K562 (cell line): ENCODE measurements at regions not wholly inside any gene's neighbourhood (a gene's known extent, or its start where the extent isn't known, plus 50 kb on each side); places are given as distances from the start of the nearest gene placed in this dataset.

Source experiments
- ATAC-seq: fragments of 200-7000 bp; cut with Tn5 transposase; 3 replicates; pipeline ENCODE4 v1.9.1; 2020; ENCODE audit warnings: moderate library complexity
- BruUV-seq: library from RNA; stranded (reverse); fragments of 400-500 nt; replicated peaks from 2 replicates; lab custom pipeline; 2021; lab: Mats Ljungman, UMichigan
- CTCF ChIA-PET: fragments of 300-600 bp; formaldehyde crosslinking; extraction: SDS; loops from one replicate; lab custom pipeline; 2021; ENCODE audit warnings: low intra/inter-chr PET ratio; lab: Yijun Ruan, JAX
- POLR2A ChIA-PET: fragments of 300-600, 350-650 bp; sonication (Branson Sonifier 250); formaldehyde crosslinking; extraction: SDS; loops from one replicate; lab custom pipeline; 2021; ENCODE audit warnings: antibody characterized with exemption, inconsistent platforms; lab: Yijun Ruan, JAX
- DNase-seq, 4 experiments: peaks; one replicate each; pipeline versions ENCODE4 v3.0.0 to v3.0.0-alpha.2; 2011 to 2018; ENCODE audit warnings: low spot score in 3 of 4, mixed read lengths in 3 of 4; ENCODE audit errors: extremely low read depth in 1 of 4
- FAIRE-seq: peaks from 2 replicates; lab custom pipeline; 2011; peaks lifted over from hg19 to GRCh38; lab: Jason Lieb, UNC
- H2AFZ ChIP-seq: 2 replicates; pipeline ENCODE4 v1.6.0; 2011; ENCODE audit warnings: low read depth, low read length, control low read depth, inconsistent platforms
- H3K27ac ChIP-seq: fragments of 200-600 bp; 3 replicates; pipeline ENCODE4 v1.8.0; 2011; ENCODE audit warnings: low read depth, mild to moderate bottlenecking, control low read depth, inconsistent platforms, low read length, moderate library complexity, mixed read lengths; ENCODE audit errors: extremely low read depth
- H3K27me3 ChIP-seq, 2 experiments: fragments of 300-600 bp in 1 of 2; 2 replicates in 1 of 2; 3 replicates in 1 of 2; pipeline versions ENCODE4 v1.6.0 to v1.8.0; 2011; ENCODE audit warnings: inconsistent platforms in 2 of 2, low read length in 2 of 2, mild to moderate bottlenecking in 1 of 2, mixed read lengths in 1 of 2, moderate library complexity in 1 of 2; ENCODE audit not compliant: control insufficient read depth in 2 of 2, insufficient read depth in 2 of 2
- H3K36me3 ChIP-seq: fragments of 300-600 bp; 3 replicates; pipeline ENCODE4 v1.8.0; 2011; ENCODE audit warnings: mild to moderate bottlenecking, low read length, inconsistent platforms; ENCODE audit not compliant: control insufficient read depth, insufficient read depth
- H3K4me1 ChIP-seq, 2 experiments: fragments of 200-600 bp in 1 of 2; replicated peaks in 1 of 2; 2 replicates in 1 of 2; 3 replicates in 1 of 2; pipeline versions ENCODE4 v1.5.1 to v1.8.0; 2011; ENCODE audit warnings: inconsistent platforms in 2 of 2, low read length in 2 of 2, mild to moderate bottlenecking in 1 of 2, mixed read lengths in 1 of 2, moderate library complexity in 1 of 2; ENCODE audit not compliant: control insufficient read depth in 2 of 2, insufficient read depth in 2 of 2
- H3K4me2 ChIP-seq: 2 replicates; pipeline ENCODE4 v1.6.1; 2011; ENCODE audit warnings: low read length, control low read depth, inconsistent platforms, mixed read lengths; ENCODE audit not compliant: insufficient read depth
- H3K4me3 ChIP-seq: fragments of 200-600 bp; sonication (generic), shearing (Covaris generic); 2 replicates; pipeline ENCODE4 v1.5.1; 2016; ENCODE audit warnings: control low read depth, inconsistent platforms
- H3K79me2 ChIP-seq: fragments of 200-600 bp; 3 replicates; pipeline ENCODE4 v1.8.0; 2011; ENCODE audit warnings: low read length, inconsistent platforms; ENCODE audit not compliant: control insufficient read depth, insufficient read depth
- H3K9ac ChIP-seq, 2 experiments: 2 replicates each; pipeline versions ENCODE4 v1.6.0 to v1.6.1; 2011; ENCODE audit warnings: low read depth in 2 of 2, low read length in 2 of 2, control low read depth in 1 of 2, inconsistent platforms in 1 of 2, mild to moderate bottlenecking in 1 of 2, mixed read lengths in 1 of 2; ENCODE audit not compliant: insufficient read depth in 1 of 2
- H3K9me1 ChIP-seq: one replicate; pipeline ENCODE4 v1.6.0; 2011; ENCODE audit warnings: inconsistent platforms, mild to moderate bottlenecking, low read length, moderate library complexity; ENCODE audit not compliant: control insufficient read depth, insufficient read depth
- H3K9me3 ChIP-seq: replicated peaks from 2 replicates; pipeline ENCODE4 v1.5.1; 2011; ENCODE audit warnings: low read depth, low read length, inconsistent platforms; ENCODE audit not compliant: control insufficient read depth, insufficient read depth
- H4K20me1 ChIP-seq: replicated peaks from 2 replicates; pipeline ENCODE4 v1.6.1; 2011; ENCODE audit warnings: low read length, inconsistent platforms, mixed read lengths; ENCODE audit not compliant: control insufficient read depth, insufficient read depth
- ATF2 ChIP-seq: sonication (generic); formaldehyde crosslinking; IDR thresholded peaks from 2 replicates; pipeline ENCODE4 v1.8.1; 2022; ENCODE audit warnings: missing genetic modification reagents
- CEBPB ChIP-seq: fragments of 450-650 bp; IDR thresholded peaks from 2 replicates; pipeline ENCODE4 v1.6.1; 2016; ENCODE audit warnings: missing genetic modification characterization, missing compliant biosample characterization
- ETV6 ChIP-seq, 3 experiments: fragments of 150-350 bp in 1 of 3; sonication (generic) in 1 of 3; formaldehyde crosslinking in 1 of 3; IDR thresholded peaks; 2 replicates each; pipeline versions ENCODE4 v1.6.1 to v1.8.0; 2014 to 2022; ENCODE audit warnings: borderline replicate concordance in 2 of 3, low read depth in 2 of 3, antibody characterized with exemption in 1 of 3, low read length in 1 of 3, mild to moderate bottlenecking in 1 of 3, missing genetic modification reagents in 1 of 3
- KAT2B ChIP-seq: IDR thresholded peaks from one replicate; pipeline ENCODE4 v1.6.1; 2012; ENCODE audit warnings: low read depth, mild to moderate bottlenecking, control low read depth, inconsistent platforms, low read length, moderate library complexity
- MYNN ChIP-seq, 2 experiments: sonication (generic); formaldehyde crosslinking in 1 of 2; IDR thresholded peaks; 2 replicates each; pipeline versions ENCODE4 v1.5.0 to v1.6.1; 2016 to 2020; ENCODE audit warnings: antibody characterized with exemption in 1 of 2, missing genetic modification reagents in 1 of 2
- SMARCE1 ChIP-seq: fragments of 450-650 bp; IDR thresholded peaks from 2 replicates; pipeline ENCODE4 v1.7.1; 2016; ENCODE audit warnings: mild to moderate bottlenecking
- STAG1 ChIP-seq: sonication (generic); formaldehyde crosslinking; IDR thresholded peaks from 2 replicates; pipeline ENCODE4 v1.5.0; 2020; ENCODE audit warnings: missing genetic modification reagents, borderline replicate concordance
- STAT5B ChIP-seq: fragments of 250-450 bp; sonication (Bioruptor Pico); IDR thresholded peaks from 2 replicates; pipeline ENCODE4 v1.8.0; 2021; ENCODE audit warnings: mild to moderate bottlenecking, inconsistent platforms
- TGIF2 ChIP-seq: sonication (generic); formaldehyde crosslinking; IDR thresholded peaks from 2 replicates; pipeline ENCODE4 v1.8.1; 2022; ENCODE audit warnings: mild to moderate bottlenecking, missing genetic modification reagents, moderate library complexity
- WGBS: fragments of 100-300 bp; shearing (Covaris generic); methylation state at CpG from one replicate; pipeline ENCODE4 v1.1.6; 2016; ENCODE audit warnings: low coverage, mixed read lengths; ENCODE audit not compliant: insufficient coverage; ENCODE audit errors: missing lambda C conversion rate; 5-methylcytosine and 5-hydroxymethylcytosine counted together
- in situ Hi-C: fragments of 300-500 bp; cut with MboI; formaldehyde crosslinking; loops from 4 replicates; pipeline ENCODE4 v1.15.0; 2018; ENCODE audit warnings: inconsistent platforms, mixed read lengths
- intact Hi-C: fragments of 100-400 bp; cut with micrococcal nuclease; formaldehyde crosslinking; loops from 2 replicates; pipeline ENCODE4 v1.14.2; 2022

GRCh38 chr11:81089242-81089641 is 1644.4 kb downstream of the FAM181B start:
- Histone ChIP-seq H4K20me1 (no peaks in the 10 kb centered on the region), H3K4me2 (no peak overlapping the region), H3K27ac (no peak overlapping the region), H3K27me3 (no peaks in the 10 kb centered on the region), H3K9me3 (no peaks in the 10 kb centered on the region), H3K9me1 (no peaks in the 10 kb centered on the region), H3K9ac (no peak overlapping the region), H3K4me1 (no peaks in the 10 kb centered on the region), H3K4me3 (no peak overlapping the region), H2AFZ (no peak overlapping the region), H3K36me3 (no peaks in the 10 kb centered on the region), H3K79me2 (no peaks in the 10 kb centered on the region)
- TF ChIP-seq ETV6 (IDR thresholded peaks at IDR 0.05; ENCODE audit: borderline replicate concordance in 1 of 2, low read depth in 2 of 2, low read length in 1 of 2) (no peak), ETV6 (CRISPR knock-in tag; IDR thresholded peaks at IDR 0.05; ENCODE audit: borderline replicate concordance) (no peak), STAT5B (CRISPR knock-in tag) (no peak), MYNN (IDR thresholded peaks at IDR 0.05) (peak; percentile 73; the same call in 1 of the 2 replicates), MYNN (CRISPR knock-in tag; IDR thresholded peaks at IDR 0.05) (no peak), TGIF2 (no peak)
- no TSS peak for BruUV-seq
- intact Hi-C loops (no loop called here), in situ Hi-C loops (no loop called here)
- ChIA-PET CTCF (no interaction called here), POLR2A (no interaction called here)
- WGBS = 0% methylated on average over 4 of the region's 4 CpGs
- DNase-seq = no peak
- FAIRE-seq = no peak
- no peak for ATAC-seq

- Histone ChIP-seq H3K9ac (no peak overlapping the region), H3K4me3 (no peak overlapping the region), H2AFZ (no peak overlapping the region), H3K27ac (no peak overlapping the region), H3K9me1 (no peaks in the 10 kb centered on the region), H4K20me1 (no peaks in the 10 kb centered on the region), H3K27me3 (no peaks in the 10 kb centered on the region), H3K79me2 (no peaks in the 10 kb centered on the region), H3K36me3 (no peaks in the 10 kb centered on the region), H3K4me1 (no peaks in the 10 kb centered on the region), H3K4me2 (no peak overlapping the region), H3K9me3 (no peaks in the 10 kb centered on the region)
- no TSS peak for BruUV-seq
- no peak for ATAC-seq
- intact Hi-C loops = no loop called here
- TF ChIP-seq CEBPB (tag) = no peak
- no peak for TF ChIP-seq ATF2 (CRISPR knock-in tag)
- no peak for TF ChIP-seq SMARCE1
- no peak for TF ChIP-seq STAG1 (CRISPR knock-in tag)
- no peak for TF ChIP-seq KAT2B
- in situ Hi-C loops = no loop called here
- WGBS = 2% methylated on average over 4 of the region's 4 CpGs
- DNase-seq = no peak
- no peak for FAIRE-seq
- ChIA-PET POLR2A (no interaction called here), CTCF (no interaction called here)
These were observed 1639.6 kb upstream of the TENM4 start for GRCh38 chr11:81080476-81080875.
